GM21737 (cell line): ENCODE measurements at regions not wholly inside any gene's neighbourhood (a gene's known extent, or its start where the extent isn't known, plus 50 kb on each side); places are given as distances from the start of the nearest gene placed in this dataset.

ENCODE experiments used
- ATAC-seq: cut with Tn5 transposase; IDR thresholded peaks from one replicate; pipeline ENCODE4 v1.9.1; 2021; ENCODE audit warnings: mild to moderate bottlenecking, moderate library complexity; ENCODE audit not compliant: unreplicated experiment

- ATAC-seq, result no peak
Observed at GRCh38 chr4:11626066-11626465, 197.4 kb upstream of the HS3ST1 start.

GRCh38 chr4:11625211-11625610, 196.5 kb upstream of the HS3ST1 start:
- ATAC-seq, result no peak

- ATAC-seq, result no peak
Observed at GRCh38 chr4:11624370-11624769, 195.7 kb upstream of the HS3ST1 start.

GRCh38 chr4:11623726-11624037, 195.0 kb upstream of the HS3ST1 start:
- ATAC-seq, result no peak

DNA sequence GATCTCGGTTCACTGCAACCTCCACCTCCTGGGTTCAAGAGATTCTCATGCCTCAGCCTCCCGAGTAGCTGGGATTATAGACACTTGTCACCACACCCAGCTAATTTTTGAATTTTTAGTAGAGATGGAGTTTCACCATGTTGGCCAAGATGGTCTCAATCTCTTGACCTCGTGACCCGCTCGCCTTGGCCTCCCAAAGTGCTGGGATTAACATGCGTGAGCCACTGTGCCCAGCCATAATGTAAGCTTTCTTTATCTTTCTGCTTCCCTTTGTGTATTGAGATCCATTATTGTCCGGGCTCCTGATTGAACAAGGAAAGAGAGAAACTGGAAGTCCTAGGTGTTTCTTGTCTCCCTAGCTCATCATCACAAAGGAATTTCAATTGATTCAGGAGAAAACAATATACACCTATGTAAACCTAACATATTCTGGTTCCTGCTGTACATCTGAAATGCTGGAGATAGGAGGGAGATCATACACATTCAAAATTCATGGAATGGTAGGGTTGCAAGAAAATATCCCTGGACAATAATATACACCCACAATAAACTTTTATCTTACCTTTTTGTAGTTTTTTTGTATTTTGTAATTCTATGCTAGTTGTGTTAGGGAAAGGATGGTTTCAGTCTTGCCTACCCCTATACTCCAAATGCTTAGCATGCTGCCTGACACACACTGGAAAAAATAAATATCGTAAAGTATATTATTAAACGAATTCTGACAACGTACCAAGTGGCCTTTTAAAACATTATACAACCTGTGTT, 194.4 kb upstream of the HS3ST1 start:
- no peak for ATAC-seq

GRCh38 chr4:11620861-11621260, 192.2 kb upstream of the HS3ST1 start:
- no peak for ATAC-seq

GRCh38 chr4:11618666-11619282, 190.1 kb upstream of the HS3ST1 start:
- no peak for ATAC-seq

DNA sequence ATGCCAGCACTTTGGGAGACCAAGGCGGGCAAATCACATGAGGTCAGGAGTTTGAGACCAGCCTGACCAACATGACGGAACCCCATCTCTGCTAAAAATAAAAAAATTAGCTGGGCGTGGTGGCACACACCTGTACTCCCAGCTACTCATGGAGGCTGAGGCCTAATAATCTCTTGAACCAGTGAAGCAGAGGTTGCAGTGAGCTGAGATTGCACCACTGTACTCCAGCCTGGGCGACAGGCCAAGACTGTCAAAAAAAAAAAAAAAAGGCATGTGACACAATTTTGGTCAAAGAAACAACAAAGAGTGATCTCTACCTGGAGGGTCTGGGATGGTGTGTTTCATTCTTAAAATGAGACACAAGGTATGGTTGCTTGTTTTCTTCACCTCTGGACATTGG, 188.2 kb upstream of the HS3ST1 start:
- ATAC-seq, result no peak

- no peak for ATAC-seq
Observed at GRCh38 chr4:11615601-11616000, 186.9 kb upstream of the HS3ST1 start.

- ATAC-seq, result no peak
Observed at GRCh38 chr4:11614426-11614825, 185.7 kb upstream of the HS3ST1 start.

DNA sequence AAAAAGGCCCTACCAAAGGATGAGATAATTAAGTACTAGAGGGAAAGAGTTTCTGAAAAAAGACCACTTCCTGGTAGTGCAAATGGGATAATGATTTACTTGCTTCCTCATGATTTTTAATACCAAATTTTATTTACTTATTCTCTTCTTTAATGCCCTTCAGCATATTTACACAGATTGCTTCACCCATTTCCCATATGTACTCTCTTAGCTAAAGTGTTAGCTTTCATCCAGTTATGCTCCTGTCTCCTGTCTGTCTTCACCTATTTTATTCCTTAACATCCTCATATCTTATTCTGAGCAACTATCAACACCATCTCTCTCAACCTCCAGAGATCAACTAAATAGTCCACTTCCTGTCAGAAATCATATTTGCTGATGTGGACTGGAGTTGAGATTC, 183.2 kb upstream of the HS3ST1 start:
- no peak for ATAC-seq

- ATAC-seq, result no peak
Observed at GRCh38 chr4:11609751-11610150, 181.1 kb upstream of the HS3ST1 start.

- no peak for ATAC-seq
Observed at GRCh38 chr4:11608992-11609391, 180.3 kb upstream of the HS3ST1 start.

DNA sequence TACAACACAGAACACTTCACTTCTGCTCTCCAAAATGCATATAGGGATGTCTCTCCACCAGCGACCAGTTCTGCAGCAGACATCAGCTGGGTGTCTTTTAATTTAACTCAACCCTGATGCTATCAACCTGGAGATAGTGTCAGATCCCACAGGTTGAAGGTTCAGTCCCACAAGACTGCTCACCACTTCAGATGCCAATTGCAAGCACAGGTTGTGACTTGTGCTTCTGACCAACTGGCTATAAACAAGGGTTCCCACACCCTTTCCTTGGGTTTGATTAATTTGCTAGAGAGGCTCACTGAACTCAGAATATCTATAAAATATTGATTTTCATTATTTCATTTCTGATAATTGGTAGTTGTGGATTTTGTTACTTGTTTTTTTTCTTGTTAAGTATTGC, 177.4 kb upstream of the HS3ST1 start:
- no peak for ATAC-seq

DNA sequence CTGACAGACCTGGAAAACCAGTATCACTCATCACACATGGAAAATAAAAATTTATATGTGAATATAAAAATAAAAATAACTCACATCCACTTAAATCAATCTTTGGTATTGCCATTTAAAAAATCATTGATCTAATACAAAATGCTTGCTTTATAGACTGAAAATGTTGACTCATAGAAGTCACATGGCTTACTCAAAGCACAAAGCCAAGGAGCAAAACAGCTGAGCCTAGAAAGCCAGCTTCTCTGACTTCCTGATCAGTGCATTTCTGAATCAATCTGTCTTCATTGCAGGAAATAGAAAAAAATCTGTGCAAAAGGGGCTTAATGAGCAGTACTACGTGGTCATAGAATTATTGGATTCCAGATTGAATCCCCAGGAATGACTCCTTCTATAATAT, 176.9 kb upstream of the HS3ST1 start:
- ATAC-seq, result no peak

GRCh38 chr4:11604821-11605220, 176.1 kb upstream of the HS3ST1 start:
- no peak for ATAC-seq

GRCh38 chr4:11603591-11604194, 175.0 kb upstream of the HS3ST1 start:
- no peak for ATAC-seq

GRCh38 chr4:11602606-11603340, 174.1 kb upstream of the HS3ST1 start:
- no peak for ATAC-seq

- ATAC-seq, result no peak
Observed at GRCh38 chr4:11599064-11599463, 170.4 kb upstream of the HS3ST1 start.

DNA sequence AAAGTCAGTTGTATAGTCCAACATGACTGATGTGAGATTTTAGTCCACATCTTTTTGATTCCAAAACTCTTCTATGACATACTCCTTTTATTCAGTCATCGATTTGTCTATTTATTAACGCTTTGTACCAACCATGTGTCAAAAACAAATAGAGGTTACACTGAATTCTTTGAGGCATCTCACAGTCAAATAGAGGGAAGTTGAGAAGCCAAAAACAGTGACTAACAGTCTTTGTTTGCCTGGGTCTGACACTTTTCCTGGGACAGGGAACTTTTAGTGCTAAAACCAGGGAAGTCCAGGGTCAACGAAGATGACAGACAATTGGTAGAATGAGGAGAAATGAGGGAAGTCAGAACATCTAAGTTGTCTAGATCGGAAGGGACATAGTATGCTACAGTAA, 169.9 kb upstream of the HS3ST1 start:
- ATAC-seq, result no peak

DNA sequence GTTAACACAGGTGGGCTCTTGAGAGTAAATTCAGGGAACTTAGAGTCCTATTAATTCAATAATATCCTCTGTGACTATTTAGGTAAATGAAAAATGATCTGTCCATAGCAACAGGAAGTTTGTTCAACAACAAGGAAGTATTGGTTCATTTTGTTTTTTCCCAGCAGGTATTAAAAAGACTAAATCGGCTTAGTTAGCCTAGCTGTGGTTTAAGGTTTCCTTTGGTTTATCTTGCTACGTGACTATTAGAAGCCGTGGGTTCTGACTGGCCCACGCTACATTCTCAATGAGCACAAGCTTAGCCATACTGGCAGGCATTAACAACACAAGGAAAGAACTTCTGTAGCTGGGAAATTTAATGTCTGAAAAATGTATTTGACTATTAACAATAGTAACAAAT, 168.8 kb upstream of the HS3ST1 start:
- no peak for ATAC-seq

- no peak for ATAC-seq
Observed at GRCh38 chr4:11596989-11597388, 168.3 kb upstream of the HS3ST1 start.
